Heart left ventricle (tissue), 16 donors: ENCODE measurements at regions not wholly inside any gene's neighbourhood (a gene's known extent, or its start where the extent isn't known, plus 50 kb on each side); places are given as distances from the start of the nearest gene placed in this dataset.

Experiments
- ATAC-seq, 4 donors: fragments of 200-7000 bp; cut with Tn5 transposase; one replicate each; pipeline ENCODE4 v1.9.1; 2020 to 2022; ENCODE audit warnings: moderate library complexity in 4 of 4, mild to moderate bottlenecking in 3 of 4, moderate number of reproducible peaks in 1 of 4
- DNase-seq, 5 donors: peaks; one replicate each; pipeline ENCODE4 v3.0.0-alpha.2; 2020
- H3K27ac ChIP-seq, 12 donors: fragments of 200-600 bp; sonication (generic) in 4 of 12; one replicate each; pipeline versions ENCODE4 v1.5.0 to v1.8.0; 2016 to 2022; ENCODE audit warnings: mild to moderate bottlenecking in 2 of 12
- H3K27me3 ChIP-seq, 9 donors: fragments of 200-600 bp; sonication (generic) in 2 of 9; one replicate each; pipeline versions ENCODE4 v1.5.1 to v1.8.0; 2016 to 2022; ENCODE audit warnings: mild to moderate bottlenecking in 3 of 9
- H3K36me3 ChIP-seq, 9 donors: fragments of 200-600 bp; sonication (generic) in 2 of 9; one replicate each; pipeline versions ENCODE4 v1.5.0 to v1.8.0; 2018 to 2022; ENCODE audit warnings: mild to moderate bottlenecking in 2 of 9
- H3K4me1 ChIP-seq, 12 donors: fragments of 200-600 bp; sonication (generic) in 4 of 12; one replicate each; pipeline versions ENCODE4 v1.5.0 to v1.8.0; 2016 to 2022; ENCODE audit warnings: mild to moderate bottlenecking in 3 of 12
- H3K4me3 ChIP-seq, 12 donors: fragments of 200-600 bp; sonication (generic) in 4 of 12; one replicate each; pipeline versions ENCODE4 v1.5.0 to v1.8.0; 2017 to 2022; ENCODE audit warnings: mild to moderate bottlenecking in 9 of 12, moderate library complexity in 4 of 12
- H3K9me3 ChIP-seq, 12 donors: fragments of 200-600 bp; sonication (generic) in 4 of 12; one replicate each; pipeline versions ENCODE4 v1.5.0 to v1.8.0; 2016 to 2022; ENCODE audit warnings: mild to moderate bottlenecking in 1 of 12
- POLR2A ChIP-seq, 2 donors: fragments of 450-650 bp; IDR thresholded peaks; one replicate each; pipeline ENCODE4 v1.6.1; 2017; ENCODE audit warnings: antibody characterized with exemption in 2 of 2, mild to moderate bottlenecking in 2 of 2, moderate library complexity in 2 of 2
- WGBS, 4 donors: extraction: QIAGEN DNeasy Blood & Tissue Kit in 2 of 4; methylation state at CpG; one replicate each; pipeline versions ENCODE4 v1.1.5 to v1.1.7; 2013 to 2018; 5-methylcytosine and 5-hydroxymethylcytosine counted together
- intact Hi-C, 10 donors: fragments of 100-400 bp; cut with DNase I; formaldehyde crosslinking; loops; one replicate each; pipeline versions ENCODE4 v1.11.1 to v1.14.2; 2022
- TF ChIP-seq, protein P1 (sequence below), 12 donors: fragments of 200-600 bp; sonication (generic) in 4 of 12; IDR thresholded peaks; one replicate each; pipeline versions ENCODE4 v1.5.0 to v1.8.0; 2018 to 2022; ENCODE audit warnings: antibody characterized with exemption in 12 of 12, mild to moderate bottlenecking in 5 of 12
- donor health status: ischemic (EF 13 %, LVEDD 7.1; RV severe dilation, severe dysfunction).
- donor health status: healthy with polysubstance abuse.
- donor health status: DM: no; HTN: yes; CAD: no.
- donor health status: DM: no; HTN: no; CAD: no.
- donor health status: ischemic (EF 25% LVEDD 6.9; RV normal size, moderate dysfunction).
- donor health status: ischemic (EF 25% LVEDD 5.7; RV mildly dilated, moderate dysfunction).
- donor health status: healthy.
- donor health status: DM: yes; HTN: yes; CAD: no.
- donor health status: ischemic (EF 35%, LVEDD 5.7; RV mildly dilated, moderate dysfunction).
- donor health status: nonischemic (EF 11% LVEDD 7.7; RV severe dilation, severe dysfunction).
- donor health status: DM: yes; HTN: yes; CAD: no.
- donor health status: PGD.
- donor health status: ischemic (EF 29% LVEDD 5.4; RV normal size, mild dysfunction).
- donor health status: nonischemic (EF 23%, LVEDD 6.1; RV moderate dilation, normal function).

DNA sequence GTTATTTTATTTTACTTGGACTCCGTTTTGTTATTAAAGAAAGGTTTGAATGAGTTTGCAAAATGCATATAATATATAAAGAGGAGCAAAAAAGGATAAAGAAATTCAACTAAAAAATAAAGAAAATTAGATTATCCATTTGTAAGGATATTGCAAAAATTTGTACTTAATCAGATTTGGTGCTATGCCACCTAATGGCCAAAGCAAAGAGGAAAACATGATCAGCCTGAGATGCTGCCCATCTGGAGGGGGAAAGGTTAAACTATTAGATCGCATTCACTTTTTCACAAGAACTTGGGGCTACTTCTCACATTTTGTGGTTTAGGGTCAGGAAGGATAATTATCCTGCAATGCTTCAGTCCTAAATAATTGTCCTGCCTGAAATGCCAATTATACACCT is 350.6 kb downstream of the MLLT3 start:
- no peak for ATAC-seq
- H3K36me3 ChIP-seq, result no peaks in the 10 kb centered on the region
- 88 to 95% (median 92%) methylated on average over 2 of the region's 2 CpGs for WGBS, 4 donors
- no peak for DNase-seq
- no peak for TF ChIP-seq POLR2A (IDR thresholded peaks at IDR 0.05)
- TF ChIP-seq, protein P1, sequence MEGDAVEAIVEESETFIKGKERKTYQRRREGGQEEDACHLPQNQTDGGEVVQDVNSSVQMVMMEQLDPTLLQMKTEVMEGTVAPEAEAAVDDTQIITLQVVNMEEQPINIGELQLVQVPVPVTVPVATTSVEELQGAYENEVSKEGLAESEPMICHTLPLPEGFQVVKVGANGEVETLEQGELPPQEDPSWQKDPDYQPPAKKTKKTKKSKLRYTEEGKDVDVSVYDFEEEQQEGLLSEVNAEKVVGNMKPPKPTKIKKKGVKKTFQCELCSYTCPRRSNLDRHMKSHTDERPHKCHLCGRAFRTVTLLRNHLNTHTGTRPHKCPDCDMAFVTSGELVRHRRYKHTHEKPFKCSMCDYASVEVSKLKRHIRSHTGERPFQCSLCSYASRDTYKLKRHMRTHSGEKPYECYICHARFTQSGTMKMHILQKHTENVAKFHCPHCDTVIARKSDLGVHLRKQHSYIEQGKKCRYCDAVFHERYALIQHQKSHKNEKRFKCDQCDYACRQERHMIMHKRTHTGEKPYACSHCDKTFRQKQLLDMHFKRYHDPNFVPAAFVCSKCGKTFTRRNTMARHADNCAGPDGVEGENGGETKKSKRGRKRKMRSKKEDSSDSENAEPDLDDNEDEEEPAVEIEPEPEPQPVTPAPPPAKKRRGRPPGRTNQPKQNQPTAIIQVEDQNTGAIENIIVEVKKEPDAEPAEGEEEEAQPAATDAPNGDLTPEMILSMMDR (IDR thresholded peaks at IDR 0.05), result no peak
- H3K9me3 ChIP-seq, result peaks cover 0 to 5% (median 0%) of the 10 kb centered on the region in 12 donors
- H3K4me3 ChIP-seq, result no peak overlapping the region
- H3K27ac ChIP-seq, result no peak overlapping the region
- H3K27me3 ChIP-seq, result no peaks in the 10 kb centered on the region
- H3K4me1 ChIP-seq, result no peaks in the 10 kb centered on the region
- intact Hi-C loops, result loop anchor here in 1 of 10 donors (2.0 kb wide), 1 partner anchor 19 kb away; no protein-coding TSS in a partner anchor

DNA sequence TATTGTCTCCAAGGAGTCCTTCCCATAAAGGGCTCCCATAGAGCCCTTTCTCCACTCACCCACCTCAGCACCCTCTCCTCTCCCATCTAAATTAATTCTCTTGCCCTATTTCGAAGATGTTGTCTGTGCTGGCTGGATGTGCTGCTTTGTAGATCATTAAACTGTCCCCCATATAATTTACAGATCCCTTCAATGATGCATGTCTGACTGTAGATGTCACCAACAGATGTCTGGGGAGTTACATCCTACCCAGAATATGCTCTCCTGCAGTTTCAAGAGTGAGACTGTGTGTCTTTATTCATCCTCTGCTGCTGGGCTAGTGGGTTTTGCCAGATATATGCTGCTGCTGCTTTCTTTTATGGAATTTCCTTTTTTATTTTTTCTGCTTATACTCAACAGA is 351.2 kb downstream of the MLLT3 start:
- Histone ChIP-seq H3K4me3 (no peak overlapping the region), H3K36me3 (no peaks in the 10 kb centered on the region), H3K4me1 (no peaks in the 10 kb centered on the region), H3K27me3 (no peaks in the 10 kb centered on the region), H3K9me3 (no peaks in the 10 kb centered on the region), H3K27ac (no peak overlapping the region)
- intact Hi-C loops, result loop anchor here in 1 of 10 donors (2.0 kb wide), 1 partner anchor 20 kb away; no protein-coding TSS in a partner anchor
- TF ChIP-seq, protein P1 (IDR thresholded peaks at IDR 0.05), result no peak
- TF ChIP-seq POLR2A (IDR thresholded peaks at IDR 0.05), result no peak
- DNase-seq, result no peak
- ATAC-seq, result no peak
- WGBS, 4 donors, result 76 to 83% (median 82%) methylated on average over 1 of the region's 1 CpG

DNA sequence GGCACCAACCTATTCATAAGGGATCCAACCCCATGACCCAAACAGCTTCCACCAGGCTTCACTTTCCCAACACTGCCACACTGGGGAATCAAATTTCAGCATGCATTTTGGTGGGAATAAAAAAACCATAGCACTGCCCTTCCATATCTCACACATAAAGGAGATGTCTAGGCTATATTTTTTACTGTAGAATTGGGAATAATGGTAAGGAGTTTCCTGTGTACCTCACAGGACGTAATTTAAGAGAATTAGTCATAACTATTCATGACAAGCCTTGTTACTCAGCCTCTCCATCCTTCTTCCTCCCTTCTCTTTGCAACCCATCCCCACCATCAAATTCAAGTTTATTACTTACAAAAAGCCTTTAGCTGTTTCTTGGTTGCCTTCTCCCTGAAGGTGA is 352.1 kb downstream of the MLLT3 start:
- ATAC-seq, result no peak
- Histone ChIP-seq H3K9me3 (no peaks in the 10 kb centered on the region), H3K4me3 (no peak overlapping the region), H3K4me1 (no peaks in the 10 kb centered on the region), H3K36me3 (no peaks in the 10 kb centered on the region), H3K27ac (no peak overlapping the region), H3K27me3 (no peaks in the 10 kb centered on the region)
- 69 to 87% (median 78%) methylated on average over 1 of the region's 1 CpG for WGBS, 4 donors
- no peak for TF ChIP-seq POLR2A (IDR thresholded peaks at IDR 0.05)
- TF ChIP-seq, protein P1 (IDR thresholded peaks at IDR 0.05), result no peak
- no peak for DNase-seq
- intact Hi-C loops, result loop anchor here in 1 of 10 donors (2.0 kb wide), 1 partner anchor 21 kb away; no protein-coding TSS in a partner anchor

DNA sequence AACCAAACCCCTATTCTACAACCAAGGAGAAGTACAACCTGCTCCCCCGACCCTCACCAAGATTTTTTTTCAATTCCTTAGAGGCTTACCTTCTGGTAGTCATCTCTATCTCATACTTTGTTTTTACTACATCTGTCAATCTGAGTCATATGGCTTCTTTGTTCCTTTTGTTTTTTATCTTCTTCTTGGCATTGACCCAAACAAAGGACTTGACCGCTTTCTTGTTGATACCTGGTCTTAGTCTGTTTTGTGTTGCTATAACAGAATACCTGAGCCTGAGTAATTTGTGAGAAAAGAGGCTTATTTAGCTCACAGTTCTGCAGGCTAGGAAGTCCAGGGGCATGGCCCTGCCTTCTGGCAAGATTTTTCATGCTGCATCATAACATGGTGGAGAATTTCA is 352.7 kb downstream of the MLLT3 start:
- H3K36me3 ChIP-seq, result no peaks in the 10 kb centered on the region
- WGBS, 4 donors, result 74 to 93% (median 91%) methylated on average over 2 of the region's 2 CpGs
- H3K4me1 ChIP-seq, result no peaks in the 10 kb centered on the region
- no peaks in the 10 kb centered on the region for H3K9me3 ChIP-seq
- no peaks in the 10 kb centered on the region for H3K27me3 ChIP-seq
- intact Hi-C loops, result loop anchor here in 1 of 10 donors (2.0 kb wide), 1 partner anchor 21 kb away; no protein-coding TSS in a partner anchor
- TF ChIP-seq, protein P1 (IDR thresholded peaks at IDR 0.05), result no peak
- no peak for TF ChIP-seq POLR2A (IDR thresholded peaks at IDR 0.05)
- no peak for ATAC-seq
- no peak for DNase-seq
- no peak overlapping the region for H3K27ac ChIP-seq
- H3K4me3 ChIP-seq, result no peak overlapping the region
